GM04504 (cell line): ENCODE measurements at regions not wholly inside any gene's neighbourhood (a gene's known extent, or its start where the extent isn't known, plus 50 kb on each side); places are given as distances from the start of the nearest gene placed in this dataset.
A peak's percentile ranks its signal among the peaks of the same experiment; 100 is the strongest.

Experiments used
- DNase-seq: peaks from one replicate; pipeline ENCODE4 v3.0.0-alpha.2; 2012; ENCODE audit warnings: low read depth

- DNase-seq, result no peak
Observed at GRCh38 chr2:56707218-56707617, 523.4 kb downstream of the CCDC85A start.

- no peak for DNase-seq
Observed at GRCh38 chr2:56707650-56708049, 523.9 kb downstream of the CCDC85A start.

- no peak for DNase-seq
Observed at GRCh38 chr2:56709181-56709580, 525.4 kb downstream of the CCDC85A start.

GRCh38 chr2:56713161-56713676 is 529.4 kb downstream of the CCDC85A start:
- DNase-seq, result peak; percentile 84

- DNase-seq, result no peak
Observed at GRCh38 chr2:56713978-56714377, 530.2 kb downstream of the CCDC85A start.

- no peak for DNase-seq
Observed at GRCh38 chr2:56714400-56714799, 530.6 kb downstream of the CCDC85A start.

GRCh38 chr2:56715683-56716082 is 531.9 kb downstream of the CCDC85A start:
- DNase-seq, result no peak

GRCh38 chr2:56718413-56718812 is 534.6 kb downstream of the CCDC85A start:
- DNase-seq, result no peak

GRCh38 chr2:56729212-56729611 is 545.4 kb downstream of the CCDC85A start:
- DNase-seq, result no peak

- no peak for DNase-seq
Observed at GRCh38 chr2:56732946-56733345, 549.2 kb downstream of the CCDC85A start.

GRCh38 chr2:56739413-56739812 is 555.6 kb downstream of the CCDC85A start:
- no peak for DNase-seq

GRCh38 chr2:56741601-56742102 is 557.9 kb downstream of the CCDC85A start:
- DNase-seq, result peak; percentile 90

- no peak for DNase-seq
Observed at GRCh38 chr2:56743807-56744206, 560.0 kb downstream of the CCDC85A start.

- DNase-seq, result peak; percentile 19
Observed at GRCh38 chr2:56749152-56749752, 565.5 kb downstream of the CCDC85A start.

GRCh38 chr2:56753182-56753581 is 569.4 kb downstream of the CCDC85A start:
- no peak for DNase-seq

GRCh38 chr2:56754066-56754615 is 570.4 kb downstream of the CCDC85A start:
- no peak for DNase-seq

- no peak for DNase-seq
Observed at GRCh38 chr2:56754627-56755026, 570.8 kb downstream of the CCDC85A start.

- DNase-seq, result no peak
Observed at GRCh38 chr2:56757884-56758545, 574.2 kb downstream of the CCDC85A start.

- DNase-seq, result no peak
Observed at GRCh38 chr2:56763683-56764082, 579.9 kb downstream of the CCDC85A start.

- DNase-seq, result no peak
Observed at GRCh38 chr2:56768973-56769372, 585.2 kb downstream of the CCDC85A start.

- peak; percentile 14 for DNase-seq
Observed at GRCh38 chr2:56770490-56770889, 586.7 kb downstream of the CCDC85A start.

GRCh38 chr2:56784046-56784445 is 600.3 kb downstream of the CCDC85A start:
- DNase-seq, result no peak

GRCh38 chr2:56801214-56801613 is 617.4 kb downstream of the CCDC85A start:
- no peak for DNase-seq
